HCEC 1CT (cell line): ENCODE measurements at regions not wholly inside any gene's neighbourhood (a gene's known extent, or its start where the extent isn't known, plus 50 kb on each side); places are given as distances from the start of the nearest gene placed in this dataset.

Source experiments
- DNase-seq: peaks from one replicate; pipeline ENCODE4 v3.0.0-alpha.2; 2017

DNA sequence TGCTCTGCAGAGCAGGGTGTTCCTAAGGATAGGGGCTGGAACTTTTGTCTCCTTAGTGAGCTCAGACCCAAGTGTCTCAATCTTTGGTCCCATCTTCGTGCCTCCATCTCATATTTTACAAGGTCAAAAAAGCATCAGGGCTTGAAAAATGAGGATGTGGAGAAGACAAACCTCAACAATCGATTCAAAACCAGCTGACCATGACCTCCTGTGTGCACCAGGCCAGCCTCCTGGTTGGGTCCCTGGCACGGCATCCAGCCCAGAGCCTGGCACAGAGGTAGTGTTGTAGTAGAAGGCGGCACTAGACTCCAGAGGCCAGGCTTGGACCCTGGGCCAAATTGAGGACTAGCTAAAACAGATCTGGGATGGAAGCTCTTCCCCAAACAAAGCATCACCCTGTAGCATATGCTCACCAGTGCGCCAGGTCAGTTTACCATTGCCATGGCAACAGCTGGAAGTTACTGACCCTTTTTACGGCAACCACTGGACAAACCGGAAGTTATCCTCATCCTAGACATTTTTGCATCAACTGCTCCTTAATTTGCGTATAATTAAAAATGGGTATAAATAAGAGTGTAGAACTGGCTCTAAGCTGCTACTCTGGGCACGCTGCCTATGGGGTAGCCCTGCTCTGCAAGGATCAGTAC, 69.3 kb upstream of the BLCAP start:
- no peak for DNase-seq

DNA sequence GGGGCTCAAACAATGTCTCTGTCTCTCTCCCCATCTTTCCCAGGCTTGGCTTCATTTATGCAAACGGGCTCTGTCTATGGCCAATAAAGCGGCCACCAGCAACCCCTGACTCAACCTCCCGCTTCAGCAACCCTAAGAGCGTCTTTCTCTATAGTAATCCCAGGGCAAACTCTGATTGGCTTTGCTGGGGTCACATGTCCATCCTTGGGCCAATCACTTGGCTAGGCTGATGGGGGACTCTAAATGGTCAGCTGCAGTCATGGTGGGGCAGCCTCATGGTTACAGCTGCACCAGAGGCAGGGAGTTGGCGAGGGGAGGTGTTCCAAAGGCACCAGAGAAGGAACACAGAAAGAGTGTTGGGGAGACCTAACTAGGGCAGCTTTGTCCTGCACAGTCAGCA, 68.5 kb upstream of the BLCAP start:
- DNase-seq, result no peak

DNA sequence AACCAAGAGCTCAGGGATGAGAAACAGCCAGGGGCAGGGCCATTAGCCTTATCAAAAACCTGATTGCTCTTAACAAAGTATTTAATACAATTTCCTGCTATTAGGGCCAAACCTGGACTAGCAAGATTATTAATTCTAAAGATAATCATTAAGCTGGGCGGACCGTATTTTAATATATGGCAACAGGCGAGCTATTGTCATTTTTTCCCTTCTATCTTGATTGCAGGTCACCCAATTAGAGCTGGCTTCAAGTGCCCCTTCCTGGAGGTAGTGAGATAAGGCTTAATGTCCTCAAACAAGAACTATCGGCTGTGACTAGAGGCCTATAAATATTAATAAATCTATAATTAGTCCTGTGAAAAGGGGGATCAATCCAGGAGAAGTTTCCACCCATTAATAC, 66.0 kb upstream of the BLCAP start:
- no peak for DNase-seq

DNA sequence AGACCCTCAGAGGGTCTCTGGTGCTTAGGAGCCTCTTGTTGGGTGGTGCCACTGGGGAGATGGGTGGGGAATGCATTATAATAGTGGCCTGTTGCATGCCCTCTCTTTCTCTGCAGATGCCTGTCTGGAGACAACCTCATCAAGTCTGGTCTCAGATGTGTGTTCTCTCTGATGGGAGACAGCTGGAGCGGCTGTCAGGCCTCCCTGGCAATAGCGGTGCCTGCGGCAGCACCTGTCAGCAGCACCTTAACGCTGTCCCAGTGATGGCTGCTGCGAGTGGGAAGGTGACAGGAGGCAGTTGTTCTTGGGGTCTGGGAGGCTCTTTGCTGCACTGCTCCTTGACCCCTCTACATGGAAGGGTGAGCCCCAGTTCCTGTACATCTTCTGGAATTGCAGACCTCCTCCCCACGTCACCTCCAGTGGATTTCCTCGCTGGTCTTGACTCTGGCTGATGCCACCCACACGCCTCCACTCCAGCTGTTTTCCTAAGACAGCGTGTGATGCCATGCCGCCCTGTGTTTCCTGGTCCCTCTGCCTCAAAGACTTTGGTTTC, 63.3 kb upstream of the BLCAP start:
- DNase-seq, result no peak

DNA sequence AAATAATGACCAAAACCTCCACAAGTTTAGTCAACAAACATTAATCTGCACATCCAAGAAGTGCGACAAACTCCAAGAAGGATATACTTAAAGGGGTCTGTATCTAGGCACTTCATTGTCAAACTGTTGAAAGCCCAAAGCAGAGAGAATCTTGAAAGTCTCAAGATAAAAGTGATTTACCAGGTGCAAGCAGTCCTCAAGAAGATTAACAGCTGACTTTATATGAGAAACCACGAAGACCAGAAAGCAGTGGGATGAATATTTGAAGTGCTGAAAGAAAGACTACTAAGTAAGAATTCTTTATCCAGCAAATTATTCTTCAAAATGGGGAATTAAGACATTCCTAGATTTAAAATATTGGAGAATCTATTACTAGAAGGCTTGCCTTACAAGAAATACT, 58.4 kb upstream of the BLCAP start:
- no peak for DNase-seq

DNA sequence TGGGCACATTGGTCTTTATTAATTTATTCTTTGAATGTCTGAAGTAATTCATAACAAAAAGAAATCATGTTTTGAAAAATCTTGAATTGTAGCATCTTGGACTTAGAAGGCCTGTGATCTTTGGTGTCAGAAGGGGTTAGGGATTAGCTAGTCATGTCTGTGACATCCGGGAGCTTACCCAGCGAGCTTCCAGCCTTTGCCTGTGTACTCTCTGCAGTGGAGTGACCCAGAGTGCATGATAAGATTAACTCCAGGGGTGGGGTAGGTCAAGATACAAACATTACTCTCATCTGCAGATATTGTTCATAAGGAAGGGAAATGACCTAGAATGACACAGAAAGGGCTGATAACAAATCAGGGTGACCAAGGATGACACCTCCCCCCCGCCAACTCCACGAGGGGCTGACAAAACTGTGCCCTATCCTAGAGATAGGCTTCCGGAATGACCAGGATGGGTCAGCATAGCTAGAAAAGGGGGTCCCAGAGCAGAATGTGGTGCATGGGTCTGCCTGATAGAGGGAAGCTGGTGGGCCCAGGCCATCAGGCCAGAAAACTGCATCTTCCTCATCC, 56.6 kb upstream of the BLCAP start:
- no peak for DNase-seq

DNA sequence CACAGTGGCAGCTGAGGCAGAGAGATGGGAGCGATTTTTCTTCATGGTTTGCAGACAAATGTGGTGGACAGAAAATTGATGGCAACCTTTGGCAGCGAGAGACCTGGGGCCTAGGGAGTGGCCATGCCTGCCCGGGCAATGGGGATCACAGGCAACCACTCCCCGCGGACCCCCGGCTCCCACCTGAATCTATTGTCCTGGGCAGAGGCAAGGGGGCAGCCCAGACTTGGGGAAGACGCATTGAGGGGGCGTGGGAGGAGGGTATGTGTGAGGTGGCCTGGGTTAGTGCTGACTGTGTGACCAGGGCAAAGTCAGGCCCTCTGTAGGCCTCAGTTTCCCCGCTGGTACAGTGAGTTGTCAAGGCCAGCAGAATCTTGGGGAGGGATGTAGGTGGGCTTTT, 53.6 kb upstream of the BLCAP start:
- DNase-seq, result no peak

DNA sequence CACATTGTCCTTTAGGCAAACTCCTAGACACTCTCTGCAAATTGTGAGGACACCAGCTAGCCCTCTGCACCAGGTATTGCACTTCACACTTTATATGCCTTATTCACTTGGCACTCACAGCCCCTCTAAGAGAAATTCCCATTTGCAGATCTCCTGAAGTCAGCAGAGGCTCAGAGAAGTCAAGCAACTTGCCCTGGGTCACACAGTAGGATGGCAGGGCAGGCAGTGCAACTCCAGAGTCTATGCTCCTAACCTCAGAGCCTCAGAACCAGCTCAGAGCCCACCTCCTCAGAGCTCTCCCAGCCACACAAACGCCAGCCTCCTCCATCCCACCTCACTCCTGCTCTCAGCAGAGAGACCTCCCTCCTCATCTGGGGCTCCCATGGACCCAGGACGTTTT, 52.4 kb upstream of the BLCAP start:
- DNase-seq, result no peak

DNA sequence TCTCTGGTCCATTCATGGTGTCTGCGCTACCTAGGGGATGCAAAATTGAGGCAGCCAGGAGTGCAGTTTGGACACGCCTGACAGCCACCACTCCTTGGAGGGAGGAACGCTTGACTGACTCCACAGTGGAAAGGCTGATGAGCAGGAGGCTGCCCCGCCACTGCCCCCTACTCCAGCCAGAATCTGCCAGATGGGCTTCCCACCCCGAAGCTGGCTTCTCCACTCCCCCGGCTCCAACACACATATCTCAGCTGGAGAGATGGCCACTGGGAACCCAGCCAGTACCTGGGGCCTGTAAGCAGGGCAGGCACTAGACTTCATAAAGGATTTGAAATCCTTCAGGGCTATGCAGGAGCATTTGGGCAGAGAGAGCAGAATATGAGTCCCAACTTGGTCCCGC, 51.4 kb upstream of the BLCAP start:
- DNase-seq, result no peak

DNA sequence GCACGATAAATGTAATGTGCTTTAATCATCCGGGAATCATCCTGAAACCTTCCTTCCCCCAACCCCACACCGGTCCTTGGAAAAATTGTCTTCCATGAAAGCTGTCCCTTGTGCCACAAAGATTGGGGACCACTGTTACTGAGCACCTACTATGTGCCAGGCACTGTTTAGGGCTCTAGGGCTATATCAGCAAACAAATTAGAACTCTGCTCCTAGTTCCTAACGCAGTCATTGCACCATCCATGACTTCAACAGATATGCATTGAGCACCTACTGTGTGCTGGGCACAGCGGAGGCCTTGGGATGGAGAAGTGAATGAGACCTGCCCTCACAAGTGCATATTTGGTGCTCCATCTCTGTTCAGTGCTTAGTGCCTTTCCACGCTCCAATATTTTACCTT, 50.3 kb upstream of the BLCAP start:
- DNase-seq, result no peak
